HCT116 (cell line): ENCODE measurements at regions not wholly inside any gene's neighbourhood (a gene's known extent, or its start where the extent isn't known, plus 50 kb on each side); places are given as distances from the start of the nearest gene placed in this dataset.

ENCODE experiments used
- ATAC-seq: fragments of 200-7000 bp; cut with Tn5 transposase; 2 replicates; pipeline ENCODE4 v1.9.1; 2020; ENCODE audit warnings: mild to moderate bottlenecking, moderate library complexity
- BruUV-seq: library from RNA; stranded (reverse); fragments of 400-500 nt; replicated peaks from 2 replicates; lab custom pipeline; 2021; lab: Mats Ljungman, UMichigan
- CTCF ChIA-PET: fragments of 300-600 bp; sonication (Branson Sonifier 250); formaldehyde crosslinking; loops from one replicate; lab custom pipeline; 2021; ENCODE audit warnings: antibody characterized with exemption; lab: Charles Lee
- POLR2A ChIA-PET: fragments of 300-600, 350-600 bp; sonication (Branson Sonifier 250); formaldehyde crosslinking; loops from one replicate; lab custom pipeline; 2021; ENCODE audit warnings: antibody characterized with exemption; lab: Charles Lee
- RAD21 ChIA-PET, 2 experiments: fragments of 300-600 bp; sonication (Branson Sonifier 250); formaldehyde crosslinking; loops; one replicate each; lab custom pipeline; 2023; ENCODE audit warnings: low total read pairs in 2 of 2; ENCODE audit not compliant: uncharacterized antibody in 2 of 2, unreplicated experiment in 2 of 2, low non-redundant PET in 1 of 2; lab: Charles Lee
- DNase-seq: peaks from one replicate; pipeline ENCODE4 v3.0.0-alpha.2; 2010; ENCODE audit warnings: low read depth, low spot score
- H2AFZ ChIP-seq: fragments of 200-600 bp; shearing (Covaris generic), sonication (generic); 2 replicates; pipeline ENCODE4 v1.6.1; 2017; ENCODE audit warnings: low read depth, mixed run types, mixed read lengths, antibody characterized with exemption, low read length; ENCODE audit not compliant: poor library complexity, severe bottlenecking
- H3K27ac ChIP-seq: 2 replicates; pipeline ENCODE4 v1.5.1; 2012; ENCODE audit warnings: low read depth, low read length
- H3K27me3 ChIP-seq: fragments of 200-600 bp; sonication (generic); 2 replicates; pipeline ENCODE4 v1.6.1; 2016; ENCODE audit warnings: mixed run types, low read length, mixed read lengths; ENCODE audit not compliant: insufficient read depth
- H3K36me3 ChIP-seq, 2 experiments: fragments of 200-500 bp in 1 of 2; fragments of 200-600 bp in 1 of 2; sonication (Bioruptor generic) in 1 of 2; sonication (generic) in 1 of 2; 2 replicates each; pipeline versions ENCODE4 v1.5.1 to v1.6.1; 2014 to 2016; ENCODE audit warnings: low read length in 2 of 2, inconsistent platforms in 1 of 2, mixed read lengths in 1 of 2, mixed run types in 1 of 2; ENCODE audit not compliant: insufficient read depth in 2 of 2, control insufficient read depth in 1 of 2
- H3K4me1 ChIP-seq, 2 experiments: fragments of 200-600 bp in 1 of 2; sonication (generic) in 1 of 2; 2 replicates each; pipeline versions ENCODE4 v1.5.1 to v1.6.1; 2012 to 2017; ENCODE audit warnings: low read length in 2 of 2, inconsistent platforms in 1 of 2, mild to moderate bottlenecking in 1 of 2, mixed read lengths in 1 of 2, mixed run types in 1 of 2, moderate library complexity in 1 of 2; ENCODE audit not compliant: insufficient read depth in 2 of 2, control insufficient read depth in 1 of 2
- H3K4me2 ChIP-seq: fragments of 200-600 bp; sonication (generic); 2 replicates; pipeline ENCODE4 v1.6.1; 2017; ENCODE audit warnings: mixed run types, low read length, mixed read lengths
- H3K4me3 ChIP-seq, 2 experiments: fragments of 200-600 bp in 1 of 2; sonication (generic) in 1 of 2; replicated peaks in 1 of 2; 2 replicates each; pipeline ENCODE4 v1.5.1; 2011 to 2016; ENCODE audit warnings: low read length in 2 of 2, control low read depth in 1 of 2, low read depth in 1 of 2, mild to moderate bottlenecking in 1 of 2, mixed read lengths in 1 of 2, mixed run types in 1 of 2
- H3K79me2 ChIP-seq: fragments of 200-600 bp; sonication (generic); 2 replicates; pipeline ENCODE4 v1.6.1; 2017; ENCODE audit warnings: mild to moderate bottlenecking, mixed run types, low read length, moderate library complexity, mixed read lengths; ENCODE audit not compliant: insufficient read depth
- H3K9ac ChIP-seq: fragments of 200-600 bp; sonication (generic); 2 replicates; pipeline ENCODE4 v1.6.1; 2016; ENCODE audit warnings: low read length, mixed read lengths
- H3K9me2 ChIP-seq: fragments of 200-600 bp; sonication (generic), shearing (Covaris generic); 2 replicates; pipeline ENCODE4 v1.6.1; 2017; ENCODE audit warnings: mixed run types, mild to moderate bottlenecking, moderate library complexity; ENCODE audit not compliant: insufficient read depth
- H3K9me3 ChIP-seq, 2 experiments: fragments of 200-500 bp in 1 of 2; fragments of 200-600 bp in 1 of 2; sonication (Bioruptor generic) in 1 of 2; sonication (generic) in 1 of 2; 2 replicates each; pipeline ENCODE4 v1.6.1; 2014 to 2017; ENCODE audit warnings: low read length in 2 of 2, mixed read lengths in 2 of 2, inconsistent platforms in 1 of 2, low read depth in 1 of 2, mild to moderate bottlenecking in 1 of 2, mixed run types in 1 of 2, moderate library complexity in 1 of 2; ENCODE audit not compliant: control insufficient read depth in 1 of 2, insufficient read depth in 1 of 2
- H4K20me1 ChIP-seq: fragments of 200-600 bp; sonication (generic), shearing (Covaris generic); 2 replicates; pipeline ENCODE4 v1.6.1; 2017; ENCODE audit warnings: mixed run types, mild to moderate bottlenecking, moderate library complexity; ENCODE audit not compliant: insufficient read depth
- CEBPB ChIP-seq: IDR thresholded peaks from 2 replicates; pipeline ENCODE4 v1.6.1; 2012; ENCODE audit warnings: low read depth
- EZH2 ChIP-seq: fragments of 200-600 bp; sonication (generic); IDR thresholded peaks from 2 replicates; pipeline ENCODE4 v1.6.1; 2017; ENCODE audit warnings: antibody characterized with exemption, mixed run types
- FOSL1 ChIP-seq: IDR thresholded peaks from 2 replicates; pipeline ENCODE4 v1.6.1; 2012; ENCODE audit warnings: low read depth
- POLR2A ChIP-seq: IDR thresholded peaks from 2 replicates; pipeline ENCODE4 v1.7.0; 2011; ENCODE audit warnings: borderline replicate concordance; ENCODE audit not compliant: insufficient read depth, insufficient read length; ENCODE audit errors: extremely low read depth
- POLR2AphosphoS5 ChIP-seq: IDR thresholded peaks from 2 replicates; pipeline ENCODE4 v1.6.1; 2011; ENCODE audit warnings: mild to moderate bottlenecking, low read depth, low read length, moderate library complexity
- SP1 ChIP-seq: IDR thresholded peaks from 2 replicates; pipeline ENCODE4 v1.6.1; 2012; ENCODE audit warnings: low read depth
- SRF ChIP-seq: IDR thresholded peaks from 2 replicates; pipeline ENCODE4 v1.6.1; 2012; ENCODE audit warnings: low read depth
- TCF7L2 ChIP-seq: IDR thresholded peaks from 2 replicates; pipeline ENCODE4 v1.7.0; 2011; ENCODE audit warnings: borderline replicate concordance, inconsistent platforms; ENCODE audit not compliant: insufficient read depth, insufficient read length; ENCODE audit errors: extremely low read depth
- ZNF274 ChIP-seq: fragments of 200-500 bp; sonication (Bioruptor generic); IDR thresholded peaks from 2 replicates; pipeline ENCODE4 v1.6.1; 2014; ENCODE audit warnings: mild to moderate bottlenecking, low read depth, low read length, inconsistent platforms
- intact Hi-C: fragments of 100-400 bp; cut with micrococcal nuclease; formaldehyde crosslinking; loops from 2 replicates; pipeline ENCODE4 v1.10.0; 2022
- TF ChIP-seq, protein P1 (sequence below): IDR thresholded peaks from 2 replicates; pipeline ENCODE4 v1.6.1; 2012
- TF ChIP-seq, protein P2 (sequence below): IDR thresholded peaks from 2 replicates; pipeline ENCODE4 v1.6.1; 2012; ENCODE audit warnings: low read depth

GRCh38 chr1:221161571-221162041 lies 282.4 kb downstream of the HLX start (continued):
- TF ChIP-seq ZNF274 (no peak), TCF7L2 (no peak), SRF (no peak), POLR2A (no peak)
- TF ChIP-seq, all 23 proteins: peak for 0

- RAD21 ChIA-PET = no interaction called here
- no TSS peak for BruUV-seq
- no peaks in the 10 kb centered on the region for H3K9me3 ChIP-seq
- POLR2A ChIA-PET = no interaction called here
- CTCF ChIA-PET = no interaction called here
- no peaks in the 10 kb centered on the region for H3K9me2 ChIP-seq
- H4K20me1 ChIP-seq = no peaks in the 10 kb centered on the region
- H3K4me3 ChIP-seq = no peak overlapping the region
- no peak overlapping the region for H3K27ac ChIP-seq
- no peaks in the 10 kb centered on the region for H3K27me3 ChIP-seq
- H3K4me1 ChIP-seq = no peaks in the 10 kb centered on the region
- no peak overlapping the region for H3K4me2 ChIP-seq
- no peak overlapping the region for H2AFZ ChIP-seq
- DNase-seq (no peak), ATAC-seq (no peak)
- intact Hi-C loops = no loop called here
- no peaks in the 10 kb centered on the region for H3K79me2 ChIP-seq
- no peak overlapping the region for H3K9ac ChIP-seq
- H3K36me3 ChIP-seq = no peaks in the 10 kb centered on the region
- TF ChIP-seq CEBPB = no peak
- TF ChIP-seq POLR2AphosphoS5 = no peak
- TF ChIP-seq, protein P1, sequence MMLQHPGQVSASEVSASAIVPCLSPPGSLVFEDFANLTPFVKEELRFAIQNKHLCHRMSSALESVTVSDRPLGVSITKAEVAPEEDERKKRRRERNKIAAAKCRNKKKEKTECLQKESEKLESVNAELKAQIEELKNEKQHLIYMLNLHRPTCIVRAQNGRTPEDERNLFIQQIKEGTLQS = no peak
- TF ChIP-seq POLR2A = no peak
- no peak for TF ChIP-seq SP1
- no peak for TF ChIP-seq EZH2
- TF ChIP-seq, protein P2, sequence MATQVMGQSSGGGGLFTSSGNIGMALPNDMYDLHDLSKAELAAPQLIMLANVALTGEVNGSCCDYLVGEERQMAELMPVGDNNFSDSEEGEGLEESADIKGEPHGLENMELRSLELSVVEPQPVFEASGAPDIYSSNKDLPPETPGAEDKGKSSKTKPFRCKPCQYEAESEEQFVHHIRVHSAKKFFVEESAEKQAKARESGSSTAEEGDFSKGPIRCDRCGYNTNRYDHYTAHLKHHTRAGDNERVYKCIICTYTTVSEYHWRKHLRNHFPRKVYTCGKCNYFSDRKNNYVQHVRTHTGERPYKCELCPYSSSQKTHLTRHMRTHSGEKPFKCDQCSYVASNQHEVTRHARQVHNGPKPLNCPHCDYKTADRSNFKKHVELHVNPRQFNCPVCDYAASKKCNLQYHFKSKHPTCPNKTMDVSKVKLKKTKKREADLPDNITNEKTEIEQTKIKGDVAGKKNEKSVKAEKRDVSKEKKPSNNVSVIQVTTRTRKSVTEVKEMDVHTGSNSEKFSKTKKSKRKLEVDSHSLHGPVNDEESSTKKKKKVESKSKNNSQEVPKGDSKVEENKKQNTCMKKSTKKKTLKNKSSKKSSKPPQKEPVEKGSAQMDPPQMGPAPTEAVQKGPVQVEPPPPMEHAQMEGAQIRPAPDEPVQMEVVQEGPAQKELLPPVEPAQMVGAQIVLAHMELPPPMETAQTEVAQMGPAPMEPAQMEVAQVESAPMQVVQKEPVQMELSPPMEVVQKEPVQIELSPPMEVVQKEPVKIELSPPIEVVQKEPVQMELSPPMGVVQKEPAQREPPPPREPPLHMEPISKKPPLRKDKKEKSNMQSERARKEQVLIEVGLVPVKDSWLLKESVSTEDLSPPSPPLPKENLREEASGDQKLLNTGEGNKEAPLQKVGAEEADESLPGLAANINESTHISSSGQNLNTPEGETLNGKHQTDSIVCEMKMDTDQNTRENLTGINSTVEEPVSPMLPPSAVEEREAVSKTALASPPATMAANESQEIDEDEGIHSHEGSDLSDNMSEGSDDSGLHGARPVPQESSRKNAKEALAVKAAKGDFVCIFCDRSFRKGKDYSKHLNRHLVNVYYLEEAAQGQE = no peak
- no peak for TF ChIP-seq FOSL1
- TF ChIP-seq TCF7L2 = no peak
- TF ChIP-seq SRF = no peak
These were observed 283.1 kb downstream of the HLX start for GRCh38 chr1:221162352-221162751.
